ENCODE measurements at regions not wholly inside any gene's neighbourhood (a gene's known extent, or its start where the extent isn't known, plus 50 kb on each side); places are given as distances from the start of the nearest gene placed in this dataset.

GRCh38 chrX:40166582-40166981 lies 68.8 kb upstream of the BCOR start:
- peak; percentile 68 for DNase-seq (ENCODE audit: low spot score)

DNA sequence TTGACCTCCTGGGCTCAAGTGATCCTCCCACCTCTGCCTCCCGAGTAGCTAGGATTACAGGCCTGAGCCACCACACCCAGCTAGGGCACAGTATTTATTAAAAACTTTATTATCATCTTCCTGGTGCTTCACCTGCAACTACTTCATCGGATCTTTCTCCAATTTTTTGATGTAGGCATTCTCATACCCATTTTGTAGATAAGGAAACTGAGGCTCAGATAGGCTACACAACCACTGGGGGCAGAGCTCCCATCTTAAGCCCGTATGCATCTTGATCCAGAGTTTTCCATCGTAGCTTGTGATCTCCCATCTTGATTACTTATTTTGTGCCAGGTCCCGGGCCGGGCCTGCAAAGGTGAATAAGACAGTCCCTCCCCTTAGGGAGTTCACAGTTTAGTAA lies 68.1 kb upstream of the BCOR start:
- no peak for DNase-seq (ENCODE audit: low spot score)

DNA sequence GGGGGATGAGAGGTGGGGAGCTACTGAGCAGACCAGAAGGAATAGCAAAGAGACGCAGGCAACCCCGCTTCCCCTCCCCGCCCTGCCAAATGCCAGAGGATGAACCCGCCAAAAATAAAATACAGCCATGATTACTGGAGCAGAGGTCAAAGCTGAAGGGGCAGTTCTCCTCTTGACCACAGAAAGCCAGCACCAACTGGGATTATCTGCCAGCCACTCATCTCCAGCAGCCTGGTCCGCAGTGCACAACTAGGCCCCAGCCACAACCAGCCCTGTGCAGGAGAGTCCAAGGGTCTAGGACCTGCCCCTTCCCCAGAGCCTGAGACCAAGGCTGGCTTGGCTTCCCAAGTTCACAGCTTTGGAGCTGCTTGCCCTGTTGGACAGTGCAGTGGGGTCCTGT lies 67.4 kb upstream of the BCOR start:
- DNase-seq (ENCODE audit: low spot score), result no peak

DNA sequence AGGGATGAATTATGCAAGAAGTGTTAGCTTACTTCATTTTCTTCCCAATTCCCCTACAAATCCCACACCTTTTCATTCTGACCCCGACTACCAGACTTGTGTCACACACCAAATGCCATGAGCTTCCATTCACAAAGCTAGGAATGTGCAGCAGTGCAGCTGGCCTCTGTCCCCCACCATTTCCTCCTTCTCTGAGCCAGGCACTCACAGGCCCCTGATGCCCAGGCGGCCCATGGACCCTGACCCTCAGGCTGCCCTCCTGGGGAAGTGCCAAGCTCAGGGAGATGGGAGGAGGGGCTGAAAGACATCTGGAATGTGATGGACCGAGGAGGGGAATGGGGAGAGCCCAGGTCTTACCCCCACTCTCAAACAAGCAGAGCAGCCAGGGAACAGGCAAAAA lies 67.0 kb upstream of the BCOR start:
- no peak for DNase-seq (ENCODE audit: low spot score)

- peak; percentile 84 for DNase-seq (ENCODE audit: low spot score)
These were observed 60.4 kb upstream of the BCOR start for GRCh38 chrX:40158036-40158706.

DNA sequence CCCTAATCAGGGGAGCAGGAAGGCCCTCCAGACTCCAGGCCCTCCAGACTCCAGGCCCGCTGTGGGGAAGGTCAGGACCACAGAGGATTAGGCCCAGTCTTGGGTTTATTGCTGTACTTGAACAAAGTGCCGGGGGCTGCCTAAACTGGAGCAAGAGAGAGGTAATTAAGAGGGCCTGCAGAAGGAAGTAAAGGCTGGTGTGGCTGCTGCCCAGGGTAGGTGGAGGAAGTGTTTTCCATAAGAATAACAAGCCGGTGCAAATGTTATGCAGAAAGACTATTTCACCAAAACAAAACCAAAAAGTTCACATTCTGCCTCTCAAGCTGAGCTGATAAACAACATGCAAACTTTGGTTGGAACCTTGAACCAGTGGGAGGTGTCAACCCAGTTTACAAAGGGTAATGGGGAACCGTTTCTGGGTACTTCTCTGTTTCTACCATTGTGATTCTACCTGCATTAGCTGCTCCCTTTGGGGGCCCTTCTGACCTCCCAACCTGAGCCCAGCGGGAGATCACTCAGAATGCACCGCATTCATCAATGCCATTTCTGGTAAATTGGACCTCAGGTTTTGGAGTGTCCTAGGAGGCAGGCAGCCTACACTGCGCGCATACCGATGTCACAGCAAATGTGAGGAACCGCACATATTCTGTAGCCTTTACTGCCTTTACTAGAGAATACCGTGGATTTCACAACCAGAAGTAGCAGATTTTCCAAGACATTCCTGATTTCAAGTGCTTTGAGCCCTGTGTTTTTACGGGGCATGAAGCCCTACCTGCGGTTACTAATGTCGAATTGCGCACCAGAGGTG lies 59.7 kb upstream of the BCOR start:
- no peak for DNase-seq (ENCODE audit: low spot score)

DNA sequence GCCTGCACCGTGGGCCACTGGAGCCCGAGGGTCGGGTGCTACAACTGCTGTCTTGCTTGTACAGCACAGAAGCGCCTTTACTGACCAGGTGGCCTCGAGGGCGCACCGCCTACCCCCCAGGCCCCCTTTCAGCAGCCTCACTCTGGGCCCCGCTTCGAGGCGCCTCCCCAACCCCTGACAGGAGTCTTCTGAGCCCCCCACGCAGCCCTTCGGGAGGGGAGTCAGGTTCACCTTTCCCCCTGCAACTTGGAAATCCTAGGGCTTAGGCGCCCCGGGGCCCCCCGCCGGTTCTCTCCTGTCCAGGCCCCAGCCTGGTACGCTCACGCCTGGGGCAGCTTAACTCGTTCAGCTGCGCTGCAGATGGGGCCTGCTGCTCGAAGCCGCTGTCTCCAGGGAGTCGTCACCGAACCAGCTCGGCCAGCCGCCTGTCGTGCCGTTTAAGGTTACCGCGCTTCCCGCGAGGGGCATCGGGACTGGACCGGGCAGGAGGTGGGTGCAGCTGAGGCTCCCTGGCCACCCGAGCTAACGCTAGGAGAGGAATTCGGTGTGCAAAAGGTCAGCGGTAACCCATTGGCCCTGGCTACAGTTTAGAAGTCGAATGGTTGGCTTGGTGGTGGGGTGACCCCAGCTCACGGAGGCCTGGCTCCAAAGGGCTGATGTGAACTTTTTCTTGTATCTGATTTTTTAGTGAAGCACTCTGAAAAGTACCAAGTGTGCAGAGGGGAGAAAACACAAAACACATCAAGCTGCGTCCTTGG lies 58.9 kb upstream of the BCOR start:
- no peak for DNase-seq (ENCODE audit: low spot score)

- no peak for DNase-seq (ENCODE audit: low spot score)
These were observed 58.1 kb upstream of the BCOR start for GRCh38 chrX:40155589-40156469.

GRCh38 chrX:40154853-40155588 lies 57.3 kb upstream of the BCOR start:
- no peak for DNase-seq (ENCODE audit: low spot score)

DNA sequence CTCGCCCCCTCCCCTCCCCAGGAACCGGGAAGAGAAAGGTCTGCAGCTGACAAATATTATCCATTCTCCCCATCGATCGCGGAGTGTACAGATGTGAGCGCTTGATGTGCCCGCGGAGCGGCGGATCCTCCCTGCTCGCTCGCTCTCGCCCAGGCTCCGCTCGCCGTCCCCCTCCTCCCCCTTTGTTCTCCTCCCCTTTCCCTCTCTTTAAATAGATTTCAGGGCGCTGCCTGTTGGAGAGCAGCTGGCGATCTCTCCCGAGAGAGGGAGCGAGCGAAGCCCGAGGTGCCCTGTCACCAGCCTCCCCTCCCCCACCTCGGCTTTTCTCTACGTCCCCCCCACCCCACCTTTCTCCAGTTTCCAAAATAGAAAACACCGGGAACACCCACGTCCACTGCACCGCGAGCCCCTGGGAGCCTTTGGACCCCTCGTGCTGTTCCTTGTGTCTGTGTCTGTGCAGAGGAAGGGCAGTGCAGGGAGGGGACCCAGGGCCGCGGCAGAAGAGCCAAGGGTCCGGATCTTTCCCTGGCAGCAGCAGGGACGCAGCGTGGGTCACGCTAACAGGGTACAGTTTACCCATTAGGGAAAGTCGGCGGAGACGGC lies 56.6 kb upstream of the BCOR start:
- DNase-seq (ENCODE audit: low spot score), result no peak

- no peak for DNase-seq (ENCODE audit: low spot score)
These were observed 55.8 kb upstream of the BCOR start for GRCh38 chrX:40153345-40154249.

- DNase-seq (ENCODE audit: low spot score), result peak; percentile 60
These were observed 55.1 kb upstream of the BCOR start for GRCh38 chrX:40152741-40153344.

- no peak for DNase-seq (ENCODE audit: low spot score)
These were observed 54.5 kb upstream of the BCOR start for GRCh38 chrX:40152173-40152711.

DNA sequence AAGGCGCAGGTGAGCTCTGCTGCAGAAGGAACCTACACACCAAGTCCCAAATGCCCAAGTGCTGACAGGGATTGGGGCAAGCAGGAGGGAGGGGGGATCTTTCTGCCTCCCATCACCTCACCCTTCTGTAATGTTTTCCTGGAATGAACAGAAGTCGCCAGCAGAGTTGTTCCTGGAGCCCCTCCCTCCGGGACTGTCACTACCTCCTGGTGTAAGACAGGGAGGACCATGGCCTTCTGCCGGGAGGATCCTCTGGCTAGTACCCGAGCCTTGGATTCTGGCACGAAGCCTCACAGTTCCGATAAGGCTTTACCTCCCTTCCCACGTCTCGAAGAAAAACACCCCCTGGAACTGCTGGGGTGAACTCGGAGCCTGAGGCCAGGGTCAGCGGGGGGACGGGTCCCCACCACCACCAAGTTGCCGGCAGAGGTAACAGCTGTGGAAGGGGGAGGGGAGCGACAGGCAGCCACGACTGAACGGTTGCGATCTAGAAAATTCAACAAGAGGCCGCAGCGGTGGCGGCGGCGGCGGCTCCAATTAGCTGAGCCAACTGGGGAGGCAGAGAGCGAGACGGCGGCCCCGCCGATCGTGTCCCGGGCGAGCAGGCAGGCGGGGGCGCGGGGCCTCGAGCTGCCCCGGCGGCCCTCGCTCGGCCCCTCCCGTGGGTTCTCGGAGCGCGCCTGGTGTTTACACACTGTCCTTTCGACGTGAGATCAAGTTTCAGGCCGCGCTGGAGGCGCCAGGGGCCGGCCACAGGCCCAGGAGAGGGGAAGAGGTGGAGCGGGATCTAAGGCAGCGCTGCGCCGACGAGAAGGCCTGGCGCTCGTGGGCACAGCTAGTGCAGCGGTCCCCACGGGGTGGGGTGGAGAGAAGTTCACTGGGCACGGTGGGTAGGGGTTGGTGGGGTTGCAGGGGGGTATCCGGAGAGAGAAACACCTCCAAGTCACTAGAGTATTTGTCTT lies 53.7 kb upstream of the BCOR start:
- DNase-seq (ENCODE audit: low spot score), result no peak

DNA sequence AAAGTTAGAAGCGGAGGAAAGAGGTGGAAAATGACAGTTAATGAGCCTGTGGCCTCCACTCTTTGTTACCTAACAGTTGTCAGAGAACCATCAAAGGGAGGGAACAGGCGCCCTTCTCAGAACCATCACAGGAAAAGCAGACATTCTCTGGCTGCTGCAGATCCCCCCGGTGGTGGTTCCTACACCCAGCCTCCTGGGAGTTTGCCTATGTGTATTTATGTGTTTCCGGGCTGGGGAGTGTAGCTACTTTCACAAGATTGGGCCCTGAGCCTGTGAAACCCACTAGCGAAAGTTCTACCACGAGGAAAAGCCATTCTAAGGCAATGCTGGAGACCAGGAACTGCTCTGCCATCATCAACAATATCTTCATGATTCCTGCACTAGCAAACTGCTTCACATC lies 52.7 kb upstream of the BCOR start:
- no peak for DNase-seq (ENCODE audit: low spot score)

GRCh38 chrX:40149286-40150175 lies 51.8 kb upstream of the BCOR start:
- DNase-seq (ENCODE audit: low spot score), result no peak

Data from AG20443 (cell line).